ENCODE measurements at regions not wholly inside any gene's neighbourhood (a gene's known extent, or its start where the extent isn't known, plus 50 kb on each side); places are given as distances from the start of the nearest gene placed in this dataset.
"Not testable (repeated sequence)": the region's sequence is repeated elsewhere in the genome, so short reads cannot be mapped to it uniquely, and the experiment has no call there.

DNA sequence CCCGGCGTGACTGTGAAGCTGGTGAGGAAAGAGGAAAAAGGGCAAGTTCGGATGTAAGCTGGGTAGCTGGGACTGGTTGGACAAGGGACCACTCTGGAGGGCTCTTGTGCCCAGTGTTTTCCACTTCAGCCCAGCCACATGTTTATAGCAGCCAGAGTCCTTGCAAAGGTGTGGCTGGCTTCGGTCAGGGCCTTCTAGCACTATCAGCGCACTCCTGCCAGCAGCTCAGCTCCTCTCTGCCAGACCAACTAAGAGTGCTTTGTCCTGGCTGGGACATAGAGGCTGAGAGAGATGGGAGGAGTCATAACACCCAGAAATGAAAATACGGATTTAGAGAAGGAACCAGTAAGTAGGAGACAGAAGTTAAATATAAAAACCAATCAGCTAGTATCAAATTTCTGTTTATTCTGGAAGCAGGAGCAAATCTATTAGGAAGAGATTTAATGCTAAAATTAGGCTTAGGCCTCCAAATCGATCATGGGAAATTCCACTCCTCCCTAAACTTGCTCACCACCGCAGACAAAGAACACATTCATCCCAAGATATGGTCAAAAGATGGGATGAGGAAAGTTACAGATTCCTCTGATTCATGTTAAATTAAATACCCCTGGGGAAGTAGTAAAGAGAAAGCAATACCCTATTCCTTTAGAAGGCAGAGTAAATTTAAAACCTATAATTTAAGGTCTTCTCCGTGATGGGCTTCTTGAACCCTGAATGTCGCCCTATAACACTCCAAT is 135.0 kb downstream of the RALA start:
- Histone ChIP-seq H3K36me3 (ENCODE audit: insufficient read depth, low read length) (no peaks in the 10 kb centered on the region), H3K27me3 (ENCODE audit: insufficient read depth, low read length) (no peaks in the 10 kb centered on the region), H3K27ac (ENCODE audit: low read depth, low read length) (no peak overlapping the region), H3K79me2 (ENCODE audit: control insufficient read depth, insufficient read depth, low read length, unreplicated experiment) (no peaks in the 10 kb centered on the region), H3K4me3 (ENCODE audit: low read depth, low read length) (no peak overlapping the region), H3K4me1 (ENCODE audit: control insufficient read depth, insufficient read depth, low read length, unreplicated experiment) (peaks cover 16% of the 10 kb centered on the region), H2AFZ (ENCODE audit: low read length, unreplicated experiment) (no peak overlapping the region)

DNA sequence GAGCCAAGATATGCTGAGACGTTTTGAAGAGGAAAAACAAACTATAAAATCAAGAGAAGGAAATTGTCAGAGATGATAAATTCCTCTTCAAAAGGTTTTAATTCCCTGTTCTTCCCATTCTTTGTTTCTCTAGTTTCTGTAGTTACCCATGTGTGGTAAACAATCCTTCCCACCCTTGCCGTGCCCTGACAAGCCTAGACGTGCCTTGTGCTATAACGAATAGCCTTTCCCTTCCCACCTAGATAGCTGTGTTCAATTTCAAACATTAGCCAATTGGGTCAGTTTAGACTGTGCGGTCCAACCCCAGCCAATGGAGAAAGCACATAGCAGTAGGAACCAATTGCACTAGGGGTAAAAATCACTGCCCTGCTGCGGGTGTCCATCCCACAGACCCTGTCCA is 138.1 kb downstream of the RALA start:
- Histone ChIP-seq H3K4me3 (ENCODE audit: low read depth, low read length) (no peak overlapping the region), H3K27me3 (ENCODE audit: insufficient read depth, low read length) (no peaks in the 10 kb centered on the region), H2AFZ (ENCODE audit: low read length, unreplicated experiment) (no peak overlapping the region), H3K36me3 (ENCODE audit: insufficient read depth, low read length) (no peaks in the 10 kb centered on the region), H3K27ac (ENCODE audit: low read depth, low read length) (no peak overlapping the region), H3K79me2 (ENCODE audit: control insufficient read depth, insufficient read depth, low read length, unreplicated experiment) (no peaks in the 10 kb centered on the region), H3K4me1 (ENCODE audit: control insufficient read depth, insufficient read depth, low read length, unreplicated experiment) (no peaks in the 10 kb centered on the region)

DNA sequence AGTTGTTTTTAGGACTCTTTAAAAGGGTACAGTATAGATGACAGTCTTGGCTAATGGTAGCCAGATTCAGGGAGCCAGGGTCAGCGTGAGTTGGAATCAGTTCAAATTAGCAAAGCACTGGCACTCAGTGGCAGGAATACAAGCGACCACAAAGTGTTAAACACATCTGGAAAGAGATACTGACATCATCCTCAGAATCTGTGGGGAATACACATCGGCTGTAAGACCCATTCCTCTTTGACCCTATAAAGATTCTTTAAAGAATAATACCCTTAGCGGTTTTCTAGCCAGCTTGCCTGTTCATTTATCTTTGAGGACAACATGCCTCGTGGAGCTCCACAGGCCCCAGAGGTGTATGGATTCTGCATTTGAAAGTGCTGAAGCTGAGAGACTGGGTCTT is 139.1 kb downstream of the RALA start:
- H3K4me1 ChIP-seq (ENCODE audit: control insufficient read depth, insufficient read depth, low read length, unreplicated experiment); H3K4me3 ChIP-seq (ENCODE audit: low read depth, low read length); H3K36me3 ChIP-seq (ENCODE audit: insufficient read depth, low read length); H3K27me3 ChIP-seq (ENCODE audit: insufficient read depth, low read length); H3K27ac ChIP-seq (ENCODE audit: low read depth, low read length); H3K79me2 ChIP-seq (ENCODE audit: control insufficient read depth, insufficient read depth, low read length, unreplicated experiment); H2AFZ ChIP-seq (ENCODE audit: low read length, unreplicated experiment): not testable (repeated sequence)

DNA sequence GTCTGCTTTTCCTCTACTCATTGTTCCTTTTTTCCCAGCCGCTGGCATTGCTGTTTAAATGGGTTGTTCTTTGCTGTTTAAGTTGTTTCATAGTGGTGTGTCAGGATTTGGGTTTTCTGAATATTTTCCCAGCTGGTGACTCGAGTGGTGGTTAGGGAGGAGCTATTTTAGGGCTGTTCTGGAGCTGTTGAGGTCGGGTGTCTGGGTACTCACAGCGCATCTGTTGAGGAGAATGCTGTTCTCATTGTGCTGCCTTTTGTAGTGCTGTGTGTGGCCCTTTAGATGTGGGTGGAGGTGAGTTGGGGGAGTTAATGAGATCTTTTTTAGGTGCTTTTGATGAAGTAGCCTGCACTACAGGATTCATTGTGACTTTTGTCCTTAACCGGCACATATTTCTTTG is 139.5 kb downstream of the RALA start:
- H3K36me3 ChIP-seq (ENCODE audit: insufficient read depth, low read length); H3K79me2 ChIP-seq (ENCODE audit: control insufficient read depth, insufficient read depth, low read length, unreplicated experiment); H3K27ac ChIP-seq (ENCODE audit: low read depth, low read length): not testable (repeated sequence)

DNA sequence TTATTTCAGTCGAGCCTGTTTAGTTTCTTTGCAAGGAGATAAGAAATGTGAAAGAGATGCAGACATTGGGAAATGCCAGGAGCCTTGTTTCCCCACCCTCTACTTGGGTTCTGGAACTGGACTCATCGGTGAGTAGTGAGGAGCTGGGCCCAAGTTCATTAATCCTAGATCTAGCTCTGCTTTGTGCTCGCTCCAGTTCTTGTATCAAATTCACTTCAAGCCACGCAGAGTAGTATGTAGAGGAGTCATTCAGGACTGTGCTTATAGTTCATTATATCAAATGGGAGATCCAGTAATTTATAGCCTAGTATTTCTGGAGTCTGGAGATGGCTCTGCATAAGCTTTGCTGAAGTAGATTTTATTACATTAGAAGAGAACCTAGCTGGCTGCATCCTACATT is 142.5 kb downstream of the RALA start:
- H3K36me3 ChIP-seq (ENCODE audit: insufficient read depth, low read length); H3K4me1 ChIP-seq (ENCODE audit: control insufficient read depth, insufficient read depth, low read length, unreplicated experiment); H2AFZ ChIP-seq (ENCODE audit: low read length, unreplicated experiment); H3K27ac ChIP-seq (ENCODE audit: low read depth, low read length); H3K79me2 ChIP-seq (ENCODE audit: control insufficient read depth, insufficient read depth, low read length, unreplicated experiment); H3K27me3 ChIP-seq (ENCODE audit: insufficient read depth, low read length); H3K4me3 ChIP-seq (ENCODE audit: low read depth, low read length): not testable (repeated sequence)

More for the DNA sequence above, 139.5 kb downstream of the RALA start:
- H3K4me3 ChIP-seq (ENCODE audit: low read depth, low read length); H3K27me3 ChIP-seq (ENCODE audit: insufficient read depth, low read length); H2AFZ ChIP-seq (ENCODE audit: low read length, unreplicated experiment); H3K4me1 ChIP-seq (ENCODE audit: control insufficient read depth, insufficient read depth, low read length, unreplicated experiment): not testable (repeated sequence)

DNA sequence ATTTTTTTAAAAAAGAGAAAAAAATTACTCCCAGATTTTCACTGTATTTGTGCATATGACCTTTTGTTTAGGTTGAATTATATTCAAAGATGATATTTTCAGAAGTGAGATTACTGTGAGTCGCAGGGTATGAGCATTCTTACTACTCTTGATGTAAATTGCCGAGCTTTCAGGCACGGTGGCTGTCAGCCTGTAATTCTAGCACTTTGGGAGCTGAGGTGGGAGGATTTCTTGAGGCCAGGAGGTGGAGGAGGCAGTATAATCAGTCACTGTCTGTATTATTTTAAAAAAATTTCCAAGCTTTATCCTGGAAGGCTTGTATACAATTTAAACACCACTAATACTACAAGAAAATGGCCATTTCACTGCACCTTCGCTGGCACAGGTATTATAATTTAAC is 145.1 kb downstream of the RALA start:
- H2AFZ ChIP-seq (ENCODE audit: low read length, unreplicated experiment); H3K4me1 ChIP-seq (ENCODE audit: control insufficient read depth, insufficient read depth, low read length, unreplicated experiment); H3K36me3 ChIP-seq (ENCODE audit: insufficient read depth, low read length); H3K27ac ChIP-seq (ENCODE audit: low read depth, low read length); H3K79me2 ChIP-seq (ENCODE audit: control insufficient read depth, insufficient read depth, low read length, unreplicated experiment); H3K27me3 ChIP-seq (ENCODE audit: insufficient read depth, low read length); H3K4me3 ChIP-seq (ENCODE audit: low read depth, low read length): not testable (repeated sequence)

DNA sequence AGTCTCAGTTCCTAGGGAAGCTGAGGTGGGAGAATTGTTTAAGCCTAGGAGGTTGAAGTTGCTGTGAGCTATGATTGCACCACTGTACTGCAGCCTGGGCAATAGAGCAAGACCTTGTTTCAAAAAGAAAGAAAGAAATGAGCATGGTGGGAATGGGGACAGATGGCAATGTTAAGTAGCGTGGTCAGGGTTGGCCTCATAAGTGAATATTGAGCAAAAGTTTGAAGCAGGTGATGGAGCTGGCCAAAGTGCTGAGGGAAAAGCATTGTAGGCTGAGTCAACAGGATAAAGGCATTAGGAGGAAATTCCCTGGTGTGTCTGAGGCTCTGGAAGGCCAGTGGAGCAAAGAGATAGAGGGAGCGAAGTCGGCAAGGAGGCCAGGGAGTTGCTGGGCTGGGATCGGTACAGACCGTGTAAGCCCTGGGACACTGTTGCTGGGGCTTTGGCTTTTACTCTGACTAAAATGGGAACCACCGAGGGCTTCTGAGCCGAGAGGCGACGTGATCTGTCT is 151.0 kb downstream of the RALA start:
- not testable (repeated sequence) for H3K27ac ChIP-seq (ENCODE audit: low read depth, low read length); H3K4me3 ChIP-seq (ENCODE audit: low read depth, low read length); H3K79me2 ChIP-seq (ENCODE audit: control insufficient read depth, insufficient read depth, low read length, unreplicated experiment); H3K4me1 ChIP-seq (ENCODE audit: control insufficient read depth, insufficient read depth, low read length, unreplicated experiment); H3K27me3 ChIP-seq (ENCODE audit: insufficient read depth, low read length); H2AFZ ChIP-seq (ENCODE audit: low read length, unreplicated experiment); H3K36me3 ChIP-seq (ENCODE audit: insufficient read depth, low read length)

DNA sequence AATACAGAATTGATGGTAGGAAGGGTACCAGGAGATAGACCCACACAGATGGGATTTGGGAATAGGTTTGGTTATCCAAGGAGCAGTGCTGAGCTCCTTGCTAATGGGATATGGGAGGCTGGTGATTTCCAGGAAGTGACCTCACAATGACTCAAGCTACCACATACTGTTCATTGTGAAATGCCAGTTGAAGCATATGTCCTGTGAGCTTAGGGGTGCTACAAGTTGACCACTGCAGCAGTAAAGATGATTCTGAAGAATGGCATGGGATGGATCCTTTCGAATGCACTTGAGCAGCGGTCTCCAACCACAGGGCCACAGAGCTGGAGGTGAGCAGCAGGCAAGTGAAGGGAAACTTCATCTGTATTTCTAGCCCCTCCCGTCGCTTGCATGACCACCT is 158.2 kb downstream of the RALA start:
- H3K36me3 ChIP-seq (ENCODE audit: insufficient read depth, low read length); H3K27me3 ChIP-seq (ENCODE audit: insufficient read depth, low read length); H3K4me3 ChIP-seq (ENCODE audit: low read depth, low read length); H3K79me2 ChIP-seq (ENCODE audit: control insufficient read depth, insufficient read depth, low read length, unreplicated experiment); H2AFZ ChIP-seq (ENCODE audit: low read length, unreplicated experiment); H3K27ac ChIP-seq (ENCODE audit: low read depth, low read length); H3K4me1 ChIP-seq (ENCODE audit: control insufficient read depth, insufficient read depth, low read length, unreplicated experiment): not testable (repeated sequence)

DNA sequence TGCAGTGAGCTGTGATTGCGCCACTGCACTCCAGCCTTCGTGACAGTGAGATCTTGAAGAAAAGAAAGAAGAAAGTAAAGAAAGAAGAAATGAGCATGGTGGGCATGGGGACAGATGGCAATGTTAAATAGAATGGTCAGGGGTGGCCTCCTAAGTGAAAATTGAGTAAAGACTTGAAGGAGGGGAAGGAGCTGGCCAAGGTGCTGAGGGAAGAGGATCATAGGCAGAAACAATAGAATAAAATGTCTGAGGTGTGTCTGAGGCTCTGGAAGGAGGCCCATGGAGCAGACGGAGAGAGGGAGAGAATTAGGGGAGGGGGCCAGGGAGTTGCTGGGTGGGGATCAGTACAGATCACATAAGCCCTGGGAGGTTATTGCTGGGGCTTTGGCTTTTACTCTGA is 163.1 kb downstream of the RALA start:
- H3K27ac ChIP-seq (ENCODE audit: low read depth, low read length); H3K27me3 ChIP-seq (ENCODE audit: insufficient read depth, low read length); H3K79me2 ChIP-seq (ENCODE audit: control insufficient read depth, insufficient read depth, low read length, unreplicated experiment); H2AFZ ChIP-seq (ENCODE audit: low read length, unreplicated experiment); H3K36me3 ChIP-seq (ENCODE audit: insufficient read depth, low read length); H3K4me1 ChIP-seq (ENCODE audit: control insufficient read depth, insufficient read depth, low read length, unreplicated experiment); H3K4me3 ChIP-seq (ENCODE audit: low read depth, low read length): not testable (repeated sequence)

DNA sequence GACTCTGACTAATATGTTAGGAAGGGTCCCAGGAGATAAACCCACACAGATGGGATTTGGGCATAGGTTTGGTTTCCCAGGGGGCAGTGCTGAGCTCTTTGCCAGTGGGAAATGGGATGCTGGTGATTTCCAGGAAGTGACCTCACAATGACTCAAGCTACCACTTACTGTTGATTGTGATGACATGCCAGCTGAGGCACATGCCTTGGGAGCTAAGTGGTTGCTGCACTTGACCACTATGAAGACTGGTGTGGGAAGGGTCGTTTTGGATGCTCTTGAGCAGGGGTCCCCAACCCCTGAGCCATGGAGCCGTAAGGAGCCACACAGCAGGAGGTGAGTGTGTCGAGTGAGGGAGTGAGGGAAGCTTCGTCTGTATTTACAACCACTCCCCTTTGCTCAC is 159.0 kb upstream of the CDK13 start:
- H3K4me1 ChIP-seq (ENCODE audit: control insufficient read depth, insufficient read depth, low read length, unreplicated experiment); H3K79me2 ChIP-seq (ENCODE audit: control insufficient read depth, insufficient read depth, low read length, unreplicated experiment); H3K36me3 ChIP-seq (ENCODE audit: insufficient read depth, low read length); H3K4me3 ChIP-seq (ENCODE audit: low read depth, low read length); H3K27me3 ChIP-seq (ENCODE audit: insufficient read depth, low read length); H2AFZ ChIP-seq (ENCODE audit: low read length, unreplicated experiment): not testable (repeated sequence)
- peak overlapping the region; percentile 32; the same call in 1 of the 2 replicates for H3K27ac ChIP-seq (ENCODE audit: low read depth, low read length)

DNA sequence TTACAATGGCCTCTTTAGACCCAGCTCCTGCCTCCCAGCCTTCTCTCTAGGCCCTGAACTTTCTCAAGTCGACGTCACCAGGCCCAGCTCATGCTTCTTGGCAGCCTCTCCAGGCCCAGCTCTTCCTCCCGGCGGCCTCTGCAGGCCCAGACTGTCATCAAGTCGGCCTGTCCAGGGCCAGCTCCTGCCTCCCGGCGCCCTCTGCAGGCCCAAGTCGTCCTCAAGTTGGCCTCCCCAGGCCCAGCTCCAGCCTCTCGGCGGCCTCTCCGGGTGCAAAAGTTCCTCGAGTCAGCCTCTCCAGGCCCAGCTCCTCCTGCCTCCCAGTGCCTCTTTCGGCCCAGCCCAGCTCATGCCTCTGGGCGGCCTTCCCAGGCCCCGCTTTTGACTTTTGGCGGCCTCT is 158.1 kb upstream of the CDK13 start:
- H2AFZ ChIP-seq (ENCODE audit: low read length, unreplicated experiment); H3K27me3 ChIP-seq (ENCODE audit: insufficient read depth, low read length); H3K4me1 ChIP-seq (ENCODE audit: control insufficient read depth, insufficient read depth, low read length, unreplicated experiment); H3K79me2 ChIP-seq (ENCODE audit: control insufficient read depth, insufficient read depth, low read length, unreplicated experiment); H3K36me3 ChIP-seq (ENCODE audit: insufficient read depth, low read length); H3K27ac ChIP-seq (ENCODE audit: low read depth, low read length); H3K4me3 ChIP-seq (ENCODE audit: low read depth, low read length): not testable (repeated sequence)

All from ACC112 (cell line).